Activated B cell treated with CpG ODN at 0.5 μM for 24 hours (primary cell): ENCODE measurements at regions not wholly inside any gene's neighbourhood (a gene's known extent, or its start where the extent isn't known, plus 50 kb on each side); places are given as distances from the start of the nearest gene placed in this dataset.

ENCODE experiments used
- ATAC-seq: fragments of 200-7000 bp; cut with Tn5 transposase; one replicate; pipeline ENCODE4 v1.10.0; 2021; ENCODE audit warnings: low read depth, mild to moderate bottlenecking, moderate library complexity
- CTCF ChIA-PET: fragments of 350-600 bp; sonication (Branson Sonifier 250); formaldehyde crosslinking; loops from one replicate; lab custom pipeline; 2021; ENCODE audit warnings: antibody characterized with exemption; lab: Charles Lee
- POLR2A ChIA-PET: fragments of 350-600 bp; sonication (Branson Sonifier 250); formaldehyde crosslinking; loops from one replicate; lab custom pipeline; 2021; ENCODE audit warnings: antibody characterized with exemption; lab: Charles Lee
- DNase-seq: peaks from one replicate; pipeline ENCODE4 v3.0.0; 2022
- H3K27ac Mint-ChIP-seq: one replicate; pipeline ENCODE4 v1.8.0; 2020; ENCODE audit warnings: mixed read lengths
- H3K27me3 Mint-ChIP-seq: one replicate; pipeline ENCODE4 v1.8.0; 2021; ENCODE audit warnings: mixed read lengths
- H3K36me3 Mint-ChIP-seq: one replicate; pipeline ENCODE4 v1.8.0; 2021; ENCODE audit warnings: low read depth, mixed read lengths
- H3K4me1 Mint-ChIP-seq: one replicate; pipeline ENCODE4 v1.8.0; 2021; ENCODE audit warnings: mixed read lengths
- H3K4me3 Mint-ChIP-seq: one replicate; pipeline ENCODE4 v1.8.0; 2020; ENCODE audit warnings: mild to moderate bottlenecking, mixed read lengths
- H3K9me3 Mint-ChIP-seq: one replicate; pipeline ENCODE4 v1.8.0; 2020; ENCODE audit warnings: mixed read lengths
- CTCF ChIP-seq: fragments of 200-600 bp; IDR thresholded peaks from one replicate; pipeline ENCODE4 v1.8.0; 2022; ENCODE audit warnings: antibody characterized with exemption, mild to moderate bottlenecking
- intact Hi-C: fragments of 100-400 bp; cut with micrococcal nuclease; formaldehyde crosslinking; loops from one replicate; pipeline ENCODE4 v1.15.1; 2024

- TF ChIP-seq CTCF: no peak
- no peak overlapping the region for H3K4me3 Mint-ChIP-seq
- H3K9me3 Mint-ChIP-seq: no peaks in the 10 kb centered on the region
- ChIA-PET POLR2A (no interaction called here), CTCF (no interaction called here)
- ATAC-seq: no peak
- H3K27ac Mint-ChIP-seq: no peak overlapping the region
- DNase-seq: no peak
- peaks cover 2% of the 10 kb centered on the region for H3K27me3 Mint-ChIP-seq
- intact Hi-C loops: no loop called here
- H3K4me1 Mint-ChIP-seq: no peaks in the 10 kb centered on the region
- no peaks in the 10 kb centered on the region for H3K36me3 Mint-ChIP-seq
These were observed 132.4 kb upstream of the LIMCH1 start for GRCh38 chr4:41405464-41406112.

GRCh38 chr4:41406113-41406516, 131.8 kb upstream of the LIMCH1 start:
- ChIA-PET CTCF (no interaction called here), POLR2A (no interaction called here)
- TF ChIP-seq CTCF: no peak
- Mint-ChIP-seq H3K36me3 (no peaks in the 10 kb centered on the region), H3K4me3 (no peak overlapping the region), H3K9me3 (no peaks in the 10 kb centered on the region), H3K4me1 (no peaks in the 10 kb centered on the region), H3K27me3 (peaks cover 4% of the 10 kb centered on the region), H3K27ac (no peak overlapping the region)
- ATAC-seq (no peak), DNase-seq (no peak)
- intact Hi-C loops: no loop called here

- Mint-ChIP-seq H3K4me3 (no peak overlapping the region), H3K27ac (no peak overlapping the region), H3K27me3 (peaks cover 4% of the 10 kb centered on the region), H3K36me3 (no peaks in the 10 kb centered on the region), H3K4me1 (no peaks in the 10 kb centered on the region), H3K9me3 (no peaks in the 10 kb centered on the region)
- TF ChIP-seq CTCF: no peak
- POLR2A ChIA-PET: no interaction called here
- ATAC-seq (no peak), DNase-seq (no peak)
- intact Hi-C loops: no loop called here
- CTCF ChIA-PET: no interaction called here
These were observed 129.8 kb upstream of the LIMCH1 start for GRCh38 chr4:41408150-41408549.

- DNase-seq: no peak
- Mint-ChIP-seq H3K4me3 (no peak overlapping the region), H3K36me3 (no peaks in the 10 kb centered on the region), H3K27ac (no peak overlapping the region), H3K4me1 (no peaks in the 10 kb centered on the region), H3K9me3 (no peaks in the 10 kb centered on the region), H3K27me3 (peaks cover 7% of the 10 kb centered on the region)
- ChIA-PET CTCF (no interaction called here), POLR2A (no interaction called here)
- TF ChIP-seq CTCF: no peak
- intact Hi-C loops: no loop called here
- ATAC-seq: no peak
These were observed 128.9 kb upstream of the LIMCH1 start for GRCh38 chr4:41408859-41409593.

GRCh38 chr4:41409594-41409895, 128.4 kb upstream of the LIMCH1 start:
- no peak overlapping the region for H3K4me3 Mint-ChIP-seq
- no peaks in the 10 kb centered on the region for H3K36me3 Mint-ChIP-seq
- peaks cover 7% of the 10 kb centered on the region for H3K27me3 Mint-ChIP-seq
- no peak overlapping the region for H3K27ac Mint-ChIP-seq
- ChIA-PET POLR2A (no interaction called here), CTCF (no interaction called here)
- TF ChIP-seq CTCF: no peak
- no peaks in the 10 kb centered on the region for H3K9me3 Mint-ChIP-seq
- ATAC-seq (no peak), DNase-seq (no peak)
- intact Hi-C loops: no loop called here
- no peaks in the 10 kb centered on the region for H3K4me1 Mint-ChIP-seq
